SHP77 (cell line): ENCODE measurements at regions not wholly inside any gene's neighbourhood (a gene's known extent, or its start where the extent isn't known, plus 50 kb on each side); places are given as distances from the start of the nearest gene placed in this dataset.
"Not testable (repeated sequence)": the region's sequence is repeated elsewhere in the genome, so short reads cannot be mapped to it uniquely, and the experiment has no call there.

Source experiments
- DNase-seq, 2 experiments: peaks; one replicate each; lab custom pipeline; 2025; lab: John Stamatoyannopoulos, UW

DNA sequence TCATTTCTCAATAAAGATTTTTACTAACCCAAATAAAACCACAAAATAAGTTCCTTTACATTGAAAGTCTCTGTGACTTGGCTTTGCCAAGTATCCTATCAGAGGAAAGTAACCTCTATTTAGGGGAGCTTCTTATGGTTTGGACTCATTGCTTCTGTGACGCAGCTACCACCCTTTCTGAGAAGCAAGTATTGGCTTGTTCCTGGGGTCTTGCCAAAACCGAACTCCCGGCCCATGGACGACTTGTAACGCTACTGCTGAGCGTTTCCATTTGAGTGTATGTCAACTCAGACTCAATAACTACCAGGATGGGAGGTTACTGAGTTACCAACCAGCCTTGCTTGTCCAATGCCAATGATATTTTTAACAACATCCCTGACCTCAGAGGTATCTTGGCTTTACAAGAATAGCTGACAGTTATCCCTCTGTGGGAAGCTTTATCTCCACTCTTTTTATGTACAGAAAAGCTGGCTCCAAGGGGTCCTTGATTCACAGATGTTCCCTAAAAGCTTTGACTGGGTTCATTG is 911.9 kb downstream of the TTLL7 start:
- DNase-seq = no peak

DNA sequence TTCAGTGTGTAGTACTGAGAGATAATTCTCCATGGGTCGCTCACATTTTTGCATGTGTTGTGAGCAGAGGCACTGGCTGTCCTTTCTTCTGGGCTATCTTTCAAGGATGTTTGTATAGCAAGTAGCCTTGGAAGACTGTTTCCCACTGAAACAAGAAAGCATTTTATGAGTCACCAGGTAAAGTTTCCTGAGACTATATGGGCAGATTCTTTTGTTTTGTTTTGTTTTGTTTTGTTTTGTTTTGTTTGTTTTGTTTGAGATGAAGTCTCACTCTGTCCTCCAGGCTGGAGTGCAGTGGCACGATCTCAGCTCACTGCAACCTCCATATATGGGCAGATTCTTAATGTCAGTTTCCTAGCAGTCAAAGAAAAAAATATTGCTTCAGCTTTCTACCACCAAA is 912.6 kb downstream of the TTLL7 start:
- no peak for DNase-seq

DNA sequence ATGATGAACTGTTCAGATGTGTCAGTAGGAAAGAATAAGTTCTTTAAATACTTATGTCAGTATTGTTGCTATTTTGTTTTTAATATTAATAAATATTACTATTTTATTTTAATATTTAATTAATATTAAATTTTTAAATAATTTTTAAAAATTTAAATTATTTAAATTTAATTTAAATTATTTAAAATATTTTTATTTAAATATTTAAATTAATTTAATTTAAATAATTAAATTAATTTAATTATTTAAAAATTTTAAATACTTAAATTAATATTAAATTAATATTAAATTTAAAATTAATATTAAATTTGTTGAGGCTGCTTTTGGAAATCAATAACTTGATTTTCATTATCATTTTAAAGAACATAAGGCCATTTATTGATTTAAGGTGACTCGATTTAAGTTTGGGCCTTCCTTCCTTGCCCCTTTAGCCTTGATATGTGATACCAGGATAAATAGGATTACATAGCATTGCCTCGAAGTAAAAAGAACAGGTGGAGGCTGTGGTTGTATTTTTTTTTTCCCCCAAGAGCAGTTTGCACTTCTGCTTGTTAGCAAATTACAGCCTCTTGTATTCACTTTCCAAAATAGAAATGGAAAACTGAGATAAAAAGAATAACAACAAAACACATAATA is 915.2 kb downstream of the TTLL7 start:
- DNase-seq = no peak

DNA sequence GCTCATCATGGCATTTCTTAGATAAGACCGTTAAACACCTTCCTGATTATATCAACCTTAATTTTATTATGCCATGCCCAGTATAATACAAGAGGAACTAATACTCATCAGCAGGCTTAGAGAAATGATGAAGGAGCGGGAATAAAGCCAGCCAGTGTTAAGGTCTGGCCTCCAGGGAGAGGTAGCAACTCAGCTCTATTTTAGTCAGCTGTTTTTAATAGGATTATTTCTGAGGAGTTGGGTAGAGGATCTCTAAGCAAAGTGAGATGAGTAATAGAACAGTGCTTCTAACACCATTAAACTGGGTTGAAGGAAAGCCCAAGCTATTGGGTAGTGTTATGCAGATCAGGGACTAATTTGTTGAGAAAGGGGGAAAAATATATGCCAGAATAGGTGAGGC is 921.5 kb downstream of the TTLL7 start:
- no peak for DNase-seq

DNA sequence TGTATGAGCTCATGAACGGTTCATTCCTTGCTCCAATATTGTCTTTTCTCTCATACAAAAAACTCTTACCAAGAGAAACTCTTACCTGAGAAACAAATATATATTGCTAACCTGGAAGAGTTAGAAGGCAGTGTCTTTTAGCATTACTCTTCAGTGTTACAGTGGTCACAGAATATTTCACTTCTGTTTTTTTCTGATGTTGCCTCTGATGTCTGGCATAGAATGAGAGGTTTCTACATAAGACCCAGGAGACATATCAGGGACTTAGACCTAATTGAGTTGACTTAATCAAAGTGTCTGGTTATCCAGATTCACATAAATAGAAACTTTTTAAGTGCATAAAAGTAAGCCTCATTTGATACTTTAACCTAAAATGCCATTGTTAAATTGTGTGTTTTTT is 923.8 kb downstream of the TTLL7 start:
- no peak for DNase-seq

DNA sequence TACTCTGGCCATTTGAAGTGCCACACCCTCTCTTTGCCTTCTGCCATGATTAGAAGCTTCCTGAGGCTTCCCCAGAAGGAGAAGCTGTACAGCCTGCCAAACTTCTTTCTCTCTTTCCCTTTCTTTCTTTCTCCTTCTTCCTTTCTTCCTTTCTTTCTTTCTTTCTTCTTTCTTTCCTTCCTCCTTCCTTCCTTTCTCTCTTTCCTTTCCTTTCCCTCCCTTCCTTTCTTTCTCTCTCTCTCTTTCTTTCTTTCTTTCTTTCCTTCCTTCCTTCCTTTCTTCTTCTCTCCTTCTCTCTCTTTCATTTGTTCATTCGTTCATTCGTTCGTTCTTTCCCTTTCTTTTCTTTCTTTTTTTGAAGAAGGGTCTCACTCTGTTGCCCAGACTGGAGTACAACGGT is 931.0 kb downstream of the TTLL7 start:
- DNase-seq = no peak

DNA sequence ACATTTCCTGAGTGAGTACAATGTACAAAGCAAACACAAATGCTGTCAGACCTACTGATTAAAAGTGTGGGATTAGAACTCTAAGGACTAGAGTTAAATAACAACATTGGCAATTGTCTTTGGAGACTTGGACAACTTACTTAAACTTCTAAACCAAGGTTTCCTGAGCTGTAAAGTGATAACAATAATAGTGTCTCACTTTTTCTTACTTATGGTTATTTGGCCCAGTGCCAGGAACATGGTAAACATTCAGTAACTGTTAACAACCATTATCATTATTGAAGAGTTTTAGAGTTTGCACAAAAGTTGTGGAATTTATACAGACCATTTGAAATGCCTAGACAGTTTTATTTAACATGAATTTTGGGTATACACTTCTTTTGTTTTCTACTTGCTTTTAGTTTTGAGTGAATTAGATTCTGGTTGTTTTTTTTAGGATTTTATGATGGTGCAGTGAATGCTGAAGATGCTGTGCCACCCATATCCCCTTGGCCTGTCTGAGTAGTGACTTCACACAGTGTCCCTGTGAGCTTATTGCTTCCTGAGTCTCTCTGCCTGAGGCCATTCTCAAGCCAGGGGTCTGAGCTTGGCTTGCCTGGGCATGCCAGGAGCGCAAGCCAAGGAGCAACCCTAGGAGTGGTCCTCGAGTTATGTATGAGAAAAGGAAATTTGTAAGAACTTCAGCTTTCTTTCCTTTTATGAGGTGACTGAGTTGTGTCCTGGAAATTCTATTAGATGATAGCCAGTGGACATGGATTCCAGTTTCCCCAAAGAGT is 932.8 kb downstream of the TTLL7 start:
- no peak for DNase-seq

DNA sequence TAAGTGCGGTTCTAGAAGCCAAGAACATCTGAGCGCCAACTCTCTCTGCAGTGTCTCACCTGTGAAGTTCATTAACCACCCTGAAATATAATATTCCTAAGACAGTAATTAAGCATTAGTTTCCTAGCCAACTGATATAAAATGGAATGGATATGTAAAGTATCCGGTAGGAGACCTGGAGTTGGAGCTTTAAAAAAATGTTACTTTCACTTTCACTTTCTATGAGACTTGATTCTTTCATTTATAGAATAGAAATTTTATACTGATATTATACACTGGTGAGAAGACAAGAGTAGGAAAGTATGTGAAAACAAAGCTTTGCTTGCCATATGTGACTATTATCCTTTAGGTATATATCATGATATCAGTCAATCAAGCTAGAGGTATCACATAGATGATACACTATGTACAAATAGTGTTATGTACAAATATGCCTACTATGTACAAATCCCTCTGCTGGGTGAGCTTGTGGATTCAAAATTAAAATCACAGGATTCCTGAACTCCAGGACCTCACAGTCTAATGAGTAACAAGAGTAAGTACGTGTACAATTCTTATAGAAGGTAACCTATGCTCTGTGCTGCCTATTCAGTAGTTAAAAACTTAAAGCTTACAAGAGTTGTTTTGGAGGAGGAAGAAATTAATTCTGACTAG is 934.2 kb downstream of the TTLL7 start:
- no peak for DNase-seq

DNA sequence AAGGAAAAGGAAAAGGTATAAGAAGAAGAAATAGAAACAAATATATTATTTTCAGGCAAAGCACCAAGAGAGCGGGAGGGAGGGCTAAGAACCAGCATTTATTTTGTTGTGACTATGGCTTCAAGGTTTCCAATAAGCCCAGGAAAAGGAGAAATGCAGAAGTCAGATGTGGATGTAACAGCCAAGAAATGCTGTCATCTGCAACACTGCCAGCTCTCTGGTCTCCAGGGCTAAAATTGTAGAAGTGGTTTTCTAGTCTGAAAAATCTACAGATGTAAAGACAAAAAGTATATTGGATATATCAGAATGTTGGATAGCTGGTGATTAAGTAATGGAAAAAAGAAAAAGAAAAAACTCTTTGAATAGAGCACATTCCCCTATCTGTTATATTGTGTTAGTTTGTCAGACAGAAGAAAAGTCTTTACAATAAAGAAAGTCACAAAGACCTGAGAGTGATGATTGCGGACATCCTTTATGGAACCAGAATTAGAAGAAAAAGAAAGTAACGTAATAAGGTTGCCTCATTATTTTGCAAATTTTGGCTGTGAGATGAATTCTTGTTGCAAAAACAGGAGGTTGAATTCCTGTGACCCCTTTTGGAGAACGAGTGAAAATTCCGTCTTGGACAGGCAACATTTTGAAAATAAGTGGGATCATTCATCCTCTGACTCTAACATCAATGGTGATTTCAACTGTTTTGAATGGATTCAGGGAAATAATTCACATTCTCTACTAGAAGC is 938.1 kb downstream of the TTLL7 start:
- no peak for DNase-seq

DNA sequence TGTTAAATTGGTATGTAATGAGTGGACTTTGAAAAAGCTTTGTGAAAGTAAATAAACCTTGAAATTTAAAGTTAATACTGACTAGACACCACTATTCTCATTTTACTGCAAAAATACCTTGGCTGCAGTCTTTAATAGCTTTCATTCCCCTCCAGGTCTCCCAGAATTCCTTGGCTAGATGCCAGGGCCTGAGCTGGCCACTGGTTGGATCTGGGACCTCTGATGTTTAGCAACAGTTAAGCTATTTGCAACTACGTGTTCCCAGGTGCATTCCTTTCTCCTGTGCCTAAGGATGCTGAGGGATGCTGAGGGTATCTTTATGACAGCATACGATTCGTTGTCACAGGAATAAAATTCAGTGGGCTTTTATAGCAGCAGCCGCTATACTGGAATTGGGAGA is 938.7 kb downstream of the TTLL7 start:
- DNase-seq = no peak

DNA sequence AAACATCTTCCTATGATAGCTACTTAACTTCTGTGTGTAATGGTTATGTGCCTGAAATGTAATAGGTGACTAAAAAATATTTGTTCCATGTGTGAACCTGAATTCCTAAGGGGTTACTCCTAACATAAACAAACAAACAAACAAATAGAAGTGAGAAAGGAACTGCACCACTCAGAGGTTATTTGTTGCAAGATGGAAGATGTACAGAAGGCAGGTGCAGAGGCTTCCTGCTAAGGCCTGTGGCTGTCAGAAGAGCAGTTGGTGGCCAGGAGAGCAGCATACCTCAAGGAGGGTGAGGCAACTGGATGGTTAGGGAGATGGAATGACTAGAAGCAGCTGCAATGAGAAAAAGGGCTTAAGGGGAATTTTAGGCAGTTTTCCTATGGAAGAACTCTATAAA is 940.6 kb downstream of the TTLL7 start:
- no peak for DNase-seq

DNA sequence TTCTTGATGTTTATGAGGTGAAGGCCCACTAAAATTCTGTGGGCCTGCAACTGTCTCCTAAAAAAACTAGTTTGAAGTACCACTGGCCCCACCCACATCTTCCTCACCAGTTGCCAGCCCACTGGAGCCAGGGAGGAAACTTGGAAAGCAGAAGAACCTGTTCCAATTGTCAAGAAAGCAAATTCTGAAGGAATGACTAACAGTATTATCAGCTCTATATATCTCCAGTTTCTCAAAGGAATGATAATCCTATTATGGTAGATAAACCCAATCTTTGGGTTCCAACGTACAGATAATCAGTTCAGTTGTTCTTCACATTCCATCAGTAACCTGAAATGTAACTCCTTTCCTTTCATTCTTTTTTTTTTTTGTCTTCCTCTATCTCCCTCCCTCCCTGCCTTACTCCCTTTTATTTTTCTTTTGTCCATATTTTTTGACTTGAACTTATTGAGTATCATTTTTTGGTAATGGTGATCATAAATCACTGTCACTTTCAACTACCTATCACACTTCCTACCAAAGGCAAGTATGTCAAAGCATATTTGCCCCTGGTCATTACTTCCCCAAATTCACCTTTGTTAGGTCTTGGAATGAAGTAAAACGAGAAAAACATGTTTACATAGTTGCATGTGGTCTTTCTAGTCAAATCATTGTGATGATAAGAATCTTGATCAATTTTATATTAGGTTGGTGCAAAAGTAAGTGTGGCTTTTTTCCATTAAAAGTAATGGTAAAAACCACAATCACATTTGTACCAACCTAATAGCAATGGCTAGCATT is 943.4 kb downstream of the TTLL7 start:
- DNase-seq = no peak

DNA sequence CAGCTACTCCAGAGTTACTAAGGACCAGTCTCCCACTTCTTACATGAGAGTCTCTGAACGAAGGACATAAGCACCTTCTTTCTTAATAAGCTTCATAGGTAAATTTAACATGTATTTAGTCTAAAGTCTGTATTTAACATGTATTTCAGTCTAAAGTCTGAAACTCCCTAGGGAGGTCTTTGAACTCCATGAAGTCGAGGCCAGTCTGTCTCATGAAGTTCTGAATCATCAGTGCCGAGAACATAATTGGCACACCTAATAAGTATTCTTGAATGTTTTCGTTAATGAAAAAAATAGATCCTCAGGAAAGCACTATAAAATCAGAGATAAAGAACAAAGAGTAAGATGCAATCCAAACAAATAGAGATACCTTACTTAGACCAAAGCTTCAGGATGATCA is 945.5 kb downstream of the TTLL7 start:
- DNase-seq = no peak

DNA sequence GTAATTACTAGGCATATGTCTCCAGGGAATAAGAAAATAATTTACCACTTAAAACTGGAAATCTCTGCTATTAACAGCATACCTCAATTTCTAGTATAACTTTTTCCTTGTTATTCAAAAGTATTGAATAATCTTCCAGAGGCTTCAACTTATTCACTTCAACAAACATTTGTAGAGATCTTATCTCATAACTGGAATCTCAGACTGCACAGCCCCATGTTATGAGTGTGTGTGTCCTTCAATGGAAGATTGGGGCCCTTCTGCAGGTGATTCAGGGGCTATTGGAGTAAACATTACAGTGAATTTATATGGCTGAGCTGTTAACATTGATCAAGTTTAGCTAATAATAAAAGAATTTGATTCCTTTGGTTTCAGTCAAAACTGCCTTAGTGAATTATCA is 946.1 kb downstream of the TTLL7 start:
- DNase-seq = no peak

DNA sequence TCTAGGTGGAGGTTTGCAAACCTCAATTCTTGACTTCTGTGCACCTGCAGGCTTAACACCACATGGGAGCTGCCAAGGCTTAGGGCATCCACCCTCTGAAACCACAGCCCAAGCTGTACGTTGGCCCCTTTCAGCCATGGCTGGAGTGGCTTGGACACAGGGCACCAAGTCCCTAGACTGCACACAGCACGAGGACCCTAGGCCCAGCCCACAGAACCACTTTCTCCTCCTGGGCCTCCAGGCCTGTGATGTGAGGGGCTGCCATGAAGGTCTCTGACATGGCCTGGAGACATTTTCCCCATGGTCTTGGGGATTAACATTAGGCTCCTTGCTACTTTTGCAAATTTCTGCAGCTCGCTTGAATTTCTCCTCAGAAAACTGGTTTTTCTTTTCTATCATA is 947.9 kb downstream of the TTLL7 start:
- DNase-seq = not testable (repeated sequence)

DNA sequence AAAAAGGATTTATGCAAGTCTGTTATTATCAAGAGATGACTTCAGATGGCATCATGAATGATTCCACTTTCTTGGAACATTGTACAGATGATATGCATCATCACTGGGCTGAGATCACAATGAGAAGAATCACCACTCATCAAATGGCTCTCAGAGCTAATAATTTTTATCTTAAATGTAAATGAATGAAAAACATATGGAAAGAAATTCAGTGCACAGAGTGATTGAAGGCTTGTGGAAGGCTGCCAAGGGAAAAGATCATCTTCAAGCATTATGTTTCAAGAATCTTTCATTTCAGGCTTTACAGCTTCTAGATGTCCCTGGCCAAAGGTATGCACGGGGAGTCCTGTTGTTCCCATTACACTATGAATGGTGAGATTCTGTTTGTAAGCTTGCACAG is 955.7 kb downstream of the TTLL7 start:
- no peak for DNase-seq

DNA sequence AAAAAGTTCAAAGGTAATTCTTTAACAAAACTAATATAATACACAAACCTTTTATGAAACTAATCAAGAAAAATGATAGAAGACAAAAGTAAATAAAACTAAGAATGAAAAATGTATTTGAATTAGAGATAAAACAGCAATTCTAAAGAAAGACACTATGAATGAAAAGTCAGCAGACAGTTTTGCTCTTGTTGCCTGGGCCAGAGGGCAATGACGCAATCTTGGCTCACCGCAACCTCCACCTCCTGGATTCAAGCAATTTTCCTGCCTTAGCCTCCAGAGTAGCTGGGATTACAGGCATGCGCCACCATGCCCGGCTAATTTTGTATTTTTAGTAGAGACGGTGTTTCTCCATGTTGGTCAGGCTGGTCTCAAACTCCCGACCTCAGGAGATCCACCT is 959.8 kb downstream of the TTLL7 start:
- DNase-seq = not testable (repeated sequence)

DNA sequence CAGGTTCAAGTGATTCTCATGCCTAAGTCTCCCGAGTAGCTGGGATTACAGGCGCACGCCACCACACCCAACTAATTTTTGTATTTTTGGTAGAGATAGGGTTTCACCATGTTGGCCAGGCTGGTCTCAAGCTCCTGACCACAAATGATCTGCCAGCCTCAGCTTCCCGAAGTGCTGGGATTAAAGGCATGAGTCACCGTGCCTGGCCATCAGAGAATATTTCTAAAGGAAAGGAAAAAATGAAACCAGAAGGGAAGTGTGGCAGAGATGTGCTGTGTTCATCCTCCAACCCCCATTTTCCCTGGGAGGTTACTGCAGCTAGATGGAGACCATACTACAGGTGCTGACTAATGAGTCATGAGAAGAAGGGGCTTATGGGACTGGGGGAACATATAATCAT is 964.1 kb downstream of the TTLL7 start:
- DNase-seq = no peak

DNA sequence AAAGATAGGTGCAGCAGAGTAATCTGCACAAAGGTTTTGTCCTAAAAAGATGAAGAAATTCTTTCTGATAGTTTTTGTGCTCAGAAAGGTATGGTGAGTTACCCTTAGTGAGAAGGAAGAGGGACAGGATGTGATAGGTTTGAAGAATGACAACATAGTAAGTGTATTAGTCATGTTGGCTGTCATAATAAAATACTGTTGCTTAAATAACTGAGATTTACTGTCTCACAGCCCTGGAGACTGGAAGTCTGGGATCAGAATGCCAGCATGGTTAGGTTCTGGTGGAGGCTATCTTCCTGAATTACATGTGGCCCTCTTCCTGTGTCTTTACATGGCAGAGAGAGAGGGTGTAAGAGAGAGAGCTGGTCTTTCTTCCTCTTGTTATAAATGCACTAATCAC is 965.2 kb downstream of the TTLL7 start:
- no peak for DNase-seq

DNA sequence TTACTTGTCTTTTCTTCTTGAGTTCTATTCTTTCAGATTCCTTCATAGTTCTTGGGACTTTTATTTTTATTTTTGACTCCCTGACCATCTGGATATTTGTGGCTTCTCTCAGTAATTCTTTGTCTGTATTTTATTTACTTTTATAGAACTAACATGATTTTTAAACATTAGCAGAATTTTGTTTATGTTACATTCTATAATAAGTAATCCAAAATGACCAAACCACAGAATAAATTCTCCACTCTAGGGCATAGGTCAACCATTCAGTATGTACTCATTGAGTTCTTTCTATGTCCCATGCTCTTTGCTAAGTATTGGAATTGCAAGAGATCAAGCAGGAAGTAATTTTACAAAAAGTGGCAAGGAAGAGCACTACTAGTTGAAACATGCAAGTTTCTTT is 969.0 kb downstream of the TTLL7 start:
- DNase-seq = no peak

DNA sequence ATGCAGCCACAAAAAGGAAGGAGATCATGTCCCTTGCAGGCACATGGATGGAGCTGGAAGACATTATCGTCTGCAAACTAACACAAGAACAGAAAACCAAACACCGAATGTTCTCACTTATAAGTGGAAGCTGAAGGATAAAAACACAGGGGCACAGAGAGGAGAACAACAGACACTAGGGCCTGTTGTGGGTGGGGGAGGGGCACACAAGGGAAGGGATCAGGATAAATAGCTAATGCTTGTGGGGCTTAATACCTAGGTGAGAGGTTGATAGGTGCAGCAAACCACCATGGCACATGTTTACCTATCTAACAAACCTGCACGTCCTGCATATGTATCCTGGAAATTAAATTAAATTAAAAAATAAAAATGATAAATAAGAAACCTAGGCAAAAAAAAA is 969.9 kb downstream of the TTLL7 start:
- no peak for DNase-seq

DNA sequence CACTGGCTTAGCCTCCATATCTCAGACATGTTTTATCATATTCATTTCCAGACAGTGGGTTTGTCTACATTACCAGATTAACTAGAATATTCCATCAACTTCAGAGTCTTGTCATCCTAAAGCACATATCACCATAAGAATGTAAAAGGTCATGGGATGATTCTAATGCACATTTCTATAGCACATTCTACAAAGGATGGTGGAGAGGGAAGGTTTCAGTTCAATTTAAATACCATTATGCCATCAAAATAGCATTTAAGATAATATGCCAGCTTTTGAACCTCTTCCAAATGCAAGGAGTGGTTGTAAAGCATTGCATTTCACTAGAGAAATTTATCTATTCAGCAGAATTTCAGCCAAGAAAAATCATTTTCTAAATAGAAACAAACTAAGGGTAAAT is 970.5 kb downstream of the TTLL7 start:
- no peak for DNase-seq
